Glutamatergic neuron (in vitro differentiated cells): ENCODE measurements at regions not wholly inside any gene's neighbourhood (a gene's known extent, or its start where the extent isn't known, plus 50 kb on each side); places are given as distances from the start of the nearest gene placed in this dataset.

Experiments used
- DNase-seq: peaks from one replicate; pipeline ENCODE4 v3.0.0; 2022
- H3K27ac Mint-ChIP-seq: one replicate; pipeline ENCODE4 v1.8.0; 2020; ENCODE audit warnings: mild to moderate bottlenecking, mixed read lengths, inconsistent platforms; ENCODE audit not compliant: unreplicated experiment
- H3K27me3 Mint-ChIP-seq: one replicate; pipeline ENCODE4 v1.8.0; 2020; ENCODE audit warnings: mild to moderate bottlenecking, moderate library complexity, mixed read lengths, inconsistent platforms; ENCODE audit not compliant: unreplicated experiment
- H3K36me3 Mint-ChIP-seq: one replicate; pipeline ENCODE4 v1.8.0; 2020; ENCODE audit warnings: mild to moderate bottlenecking, mixed read lengths, inconsistent platforms; ENCODE audit not compliant: unreplicated experiment
- H3K4me1 Mint-ChIP-seq: one replicate; pipeline ENCODE4 v1.8.0; 2020; ENCODE audit warnings: mild to moderate bottlenecking, low read depth, mixed read lengths, inconsistent platforms; ENCODE audit not compliant: unreplicated experiment
- H3K4me3 Mint-ChIP-seq: one replicate; pipeline ENCODE4 v1.8.0; 2020; ENCODE audit warnings: mild to moderate bottlenecking, mixed read lengths, inconsistent platforms; ENCODE audit not compliant: unreplicated experiment
- H3K9me3 Mint-ChIP-seq: one replicate; pipeline ENCODE4 v1.8.0; 2020; ENCODE audit warnings: mild to moderate bottlenecking, moderate library complexity, mixed read lengths, inconsistent platforms; ENCODE audit not compliant: unreplicated experiment
- TF ChIP-seq, protein P1 (sequence below): fragments of 200-600 bp; sonication (generic); IDR thresholded peaks from one replicate; pipeline ENCODE4 v1.5.0; 2021; ENCODE audit not compliant: partially characterized antibody, unreplicated experiment

DNA sequence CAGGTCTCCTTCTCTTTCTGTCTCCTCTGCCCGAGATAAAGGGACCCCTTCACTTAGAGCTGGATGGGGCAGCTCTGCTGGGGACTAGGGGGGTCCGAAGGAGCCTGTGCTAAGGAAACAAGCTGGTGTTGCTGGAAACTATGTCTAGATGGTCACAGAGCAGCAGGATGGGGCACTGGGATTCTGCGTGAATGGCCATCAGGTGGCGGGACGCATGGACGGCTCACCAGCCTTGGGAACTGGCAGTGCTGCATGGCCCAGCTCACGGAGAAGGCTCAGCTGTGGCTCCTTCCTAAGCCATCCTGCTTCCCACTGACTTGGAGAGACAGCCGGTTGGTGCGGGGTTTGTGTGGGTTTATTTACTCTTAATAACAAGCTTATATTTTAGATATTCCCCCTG, 411.8 kb downstream of the ZNF536 start:
- Mint-ChIP-seq H3K27ac (no peak overlapping the region), H3K36me3 (no peaks in the 10 kb centered on the region), H3K27me3 (peaks cover 3% of the 10 kb centered on the region), H3K4me3 (no peak overlapping the region), H3K9me3 (no peaks in the 10 kb centered on the region), H3K4me1 (peaks cover 2% of the 10 kb centered on the region)
- TF ChIP-seq, protein P1, sequence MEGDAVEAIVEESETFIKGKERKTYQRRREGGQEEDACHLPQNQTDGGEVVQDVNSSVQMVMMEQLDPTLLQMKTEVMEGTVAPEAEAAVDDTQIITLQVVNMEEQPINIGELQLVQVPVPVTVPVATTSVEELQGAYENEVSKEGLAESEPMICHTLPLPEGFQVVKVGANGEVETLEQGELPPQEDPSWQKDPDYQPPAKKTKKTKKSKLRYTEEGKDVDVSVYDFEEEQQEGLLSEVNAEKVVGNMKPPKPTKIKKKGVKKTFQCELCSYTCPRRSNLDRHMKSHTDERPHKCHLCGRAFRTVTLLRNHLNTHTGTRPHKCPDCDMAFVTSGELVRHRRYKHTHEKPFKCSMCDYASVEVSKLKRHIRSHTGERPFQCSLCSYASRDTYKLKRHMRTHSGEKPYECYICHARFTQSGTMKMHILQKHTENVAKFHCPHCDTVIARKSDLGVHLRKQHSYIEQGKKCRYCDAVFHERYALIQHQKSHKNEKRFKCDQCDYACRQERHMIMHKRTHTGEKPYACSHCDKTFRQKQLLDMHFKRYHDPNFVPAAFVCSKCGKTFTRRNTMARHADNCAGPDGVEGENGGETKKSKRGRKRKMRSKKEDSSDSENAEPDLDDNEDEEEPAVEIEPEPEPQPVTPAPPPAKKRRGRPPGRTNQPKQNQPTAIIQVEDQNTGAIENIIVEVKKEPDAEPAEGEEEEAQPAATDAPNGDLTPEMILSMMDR = no peak
- no peak for DNase-seq

DNA sequence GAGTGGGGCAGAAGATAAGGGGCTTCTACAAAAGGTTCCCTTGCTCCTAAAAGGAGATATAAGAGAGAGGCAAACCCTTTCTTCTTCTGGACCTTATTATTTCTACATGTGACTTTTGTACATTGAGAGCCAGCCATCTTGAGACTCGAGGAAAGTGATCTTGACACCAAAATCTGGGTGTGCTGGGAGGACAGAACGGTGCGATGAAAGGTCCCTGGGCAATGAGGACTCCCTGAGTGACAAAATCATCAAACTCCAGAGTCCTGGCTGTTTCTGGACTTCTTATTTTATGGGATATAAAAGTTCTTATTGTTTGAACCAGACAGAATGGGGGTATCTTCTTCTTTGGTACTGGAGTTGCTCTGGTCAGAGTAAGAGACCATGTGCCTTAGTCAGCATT, 411.0 kb downstream of the ZNF536 start:
- Mint-ChIP-seq H3K9me3 (no peaks in the 10 kb centered on the region), H3K27me3 (peaks cover 3% of the 10 kb centered on the region), H3K4me1 (no peaks in the 10 kb centered on the region), H3K4me3 (no peak overlapping the region), H3K36me3 (no peaks in the 10 kb centered on the region), H3K27ac (no peak overlapping the region)
- TF ChIP-seq, protein P1 = no peak
- DNase-seq = no peak

DNA sequence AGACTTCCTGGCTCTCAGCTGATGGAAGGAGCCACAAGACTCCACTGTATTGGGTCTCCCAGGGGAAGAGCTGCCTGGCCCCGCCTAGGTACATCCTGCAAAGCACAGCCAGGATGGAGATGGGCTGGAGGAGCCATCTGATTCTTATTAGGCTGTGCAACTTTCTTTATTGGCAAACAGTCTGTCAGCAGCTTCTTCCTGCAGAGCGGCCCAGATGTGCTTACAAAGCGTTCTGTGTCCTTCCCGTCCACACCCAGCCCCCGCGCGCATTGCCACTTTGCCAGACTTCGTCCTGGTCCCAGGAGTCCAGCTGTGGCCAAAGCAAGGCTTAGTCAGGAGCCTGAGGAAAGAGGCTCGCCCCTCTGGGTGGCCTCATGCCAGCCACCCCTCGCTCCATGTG, 409.3 kb downstream of the ZNF536 start:
- H3K27ac Mint-ChIP-seq = no peak overlapping the region
- DNase-seq = no peak
- H3K9me3 Mint-ChIP-seq = no peaks in the 10 kb centered on the region

DNA sequence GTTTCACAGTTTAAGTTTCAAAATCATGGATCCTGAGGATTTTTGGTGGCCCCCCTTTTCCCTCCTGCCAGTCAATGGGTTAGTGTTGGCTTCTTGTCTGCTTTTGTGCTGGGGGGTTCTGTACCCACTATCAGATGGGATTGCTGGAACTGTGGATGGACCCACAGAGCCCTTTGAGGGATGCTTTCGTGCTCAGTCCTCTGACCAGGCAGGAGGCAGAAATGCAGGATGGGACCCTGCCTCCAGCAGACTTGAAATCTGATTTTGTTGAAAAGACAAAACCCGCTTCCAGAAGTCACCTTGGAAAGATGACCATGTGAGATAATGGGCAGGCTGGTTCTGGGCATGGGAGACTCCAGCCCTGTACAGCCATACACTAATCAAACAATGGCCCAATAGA, 408.9 kb downstream of the ZNF536 start:
- H3K27ac Mint-ChIP-seq = no peak overlapping the region
- no peaks in the 10 kb centered on the region for H3K4me1 Mint-ChIP-seq
- H3K36me3 Mint-ChIP-seq = no peaks in the 10 kb centered on the region
- TF ChIP-seq, protein P1 = no peak
- no peaks in the 10 kb centered on the region for H3K9me3 Mint-ChIP-seq
- no peak overlapping the region for H3K4me3 Mint-ChIP-seq
- DNase-seq = no peak
- peaks cover 3% of the 10 kb centered on the region for H3K27me3 Mint-ChIP-seq

More for the DNA sequence above, 409.3 kb downstream of the ZNF536 start:
- Mint-ChIP-seq H3K4me1 (no peaks in the 10 kb centered on the region), H3K4me3 (no peak overlapping the region), H3K36me3 (no peaks in the 10 kb centered on the region), H3K27me3 (peaks cover 3% of the 10 kb centered on the region)
- TF ChIP-seq, protein P1 = no peak

DNA sequence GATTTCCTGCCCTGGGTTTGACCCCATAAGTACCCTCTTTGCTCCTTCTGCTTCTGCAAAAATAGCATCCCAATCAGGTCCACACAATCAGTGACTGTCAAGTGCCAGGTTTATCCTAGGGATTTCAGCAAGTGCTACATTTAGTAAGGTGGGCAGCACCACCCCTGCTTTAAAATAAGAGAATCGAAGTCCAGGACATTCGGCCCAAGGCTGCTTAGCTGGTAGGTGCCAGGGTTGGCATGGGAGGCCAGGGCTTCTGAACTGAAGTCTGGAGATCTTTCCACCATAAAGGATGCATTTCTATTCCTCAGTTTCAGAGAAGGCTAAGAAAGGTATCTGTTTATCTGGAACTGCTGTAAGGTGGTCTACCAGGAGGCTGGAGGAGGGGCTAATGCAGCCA, 408.3 kb downstream of the ZNF536 start:
- TF ChIP-seq, protein P1 = no peak
- Mint-ChIP-seq H3K4me3 (no peak overlapping the region), H3K27ac (no peak overlapping the region), H3K27me3 (peaks cover 3% of the 10 kb centered on the region), H3K9me3 (no peaks in the 10 kb centered on the region), H3K4me1 (no peaks in the 10 kb centered on the region), H3K36me3 (no peaks in the 10 kb centered on the region)
- DNase-seq = no peak
